ENCODE measurements at regions not wholly inside any gene's neighbourhood (a gene's known extent, or its start where the extent isn't known, plus 50 kb on each side); places are given as distances from the start of the nearest gene placed in this dataset.
"Not testable (repeated sequence)": the region's sequence is repeated elsewhere in the genome, so short reads cannot be mapped to it uniquely, and the experiment has no call there.

DNA sequence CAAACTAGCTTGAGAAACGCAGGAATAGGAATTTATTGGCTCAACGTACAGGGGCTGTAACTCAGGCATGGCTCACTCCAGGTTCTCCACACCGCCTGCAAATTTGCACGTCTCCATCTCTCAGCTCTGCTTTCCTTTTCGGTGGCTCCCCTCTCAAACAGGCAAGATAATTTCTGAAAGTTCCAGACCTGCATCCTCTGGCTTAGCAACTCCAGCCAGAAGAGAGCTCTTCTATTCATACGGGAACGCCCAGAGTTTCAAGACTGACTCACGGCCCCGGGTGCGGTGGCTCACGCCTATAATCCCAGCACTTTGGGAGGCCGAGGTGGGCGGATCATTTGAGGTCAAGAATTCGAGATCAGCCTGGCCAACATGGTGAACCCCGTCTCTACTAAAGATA is 139.7 kb upstream of the BNIP2 start:
- no peak for DNase-seq

DNA sequence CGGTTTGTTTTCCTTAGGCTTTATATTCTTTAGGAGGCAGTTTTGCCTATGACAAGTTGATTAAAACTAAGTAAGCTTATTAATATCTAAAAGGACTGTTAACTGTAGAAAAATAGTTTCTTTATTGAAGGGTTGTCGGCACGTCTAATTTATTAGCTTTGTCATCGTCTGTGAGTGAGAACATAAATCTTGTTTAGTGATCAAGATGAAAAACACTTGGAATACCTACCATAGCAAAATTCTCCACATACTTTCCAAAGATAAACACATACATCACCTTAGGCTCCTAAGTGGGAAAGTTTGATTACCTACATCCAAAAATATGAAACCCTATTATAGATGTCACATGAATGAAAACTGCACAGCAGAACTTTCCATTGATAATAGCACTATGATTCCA is 139.1 kb upstream of the BNIP2 start:
- DNase-seq: no peak

DNA sequence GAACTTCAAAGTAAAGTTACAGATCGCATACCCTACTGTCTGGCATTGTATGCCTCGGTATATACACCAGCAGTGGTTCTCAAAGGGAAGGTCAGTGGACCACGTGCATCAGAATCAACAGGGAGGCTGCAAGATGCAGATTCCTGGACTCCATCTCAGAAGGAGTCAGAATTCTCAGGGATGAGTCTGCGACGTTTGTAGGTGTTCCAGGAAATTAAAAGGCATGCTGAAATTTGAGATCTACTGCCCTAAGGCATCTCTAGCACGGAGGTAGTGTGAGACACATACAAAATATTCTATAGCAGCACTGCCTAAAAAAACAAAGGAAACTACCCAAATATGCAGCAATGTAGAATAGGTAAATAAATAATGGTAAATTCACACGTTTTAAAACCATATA is 136.8 kb upstream of the BNIP2 start:
- DNase-seq: no peak

DNA sequence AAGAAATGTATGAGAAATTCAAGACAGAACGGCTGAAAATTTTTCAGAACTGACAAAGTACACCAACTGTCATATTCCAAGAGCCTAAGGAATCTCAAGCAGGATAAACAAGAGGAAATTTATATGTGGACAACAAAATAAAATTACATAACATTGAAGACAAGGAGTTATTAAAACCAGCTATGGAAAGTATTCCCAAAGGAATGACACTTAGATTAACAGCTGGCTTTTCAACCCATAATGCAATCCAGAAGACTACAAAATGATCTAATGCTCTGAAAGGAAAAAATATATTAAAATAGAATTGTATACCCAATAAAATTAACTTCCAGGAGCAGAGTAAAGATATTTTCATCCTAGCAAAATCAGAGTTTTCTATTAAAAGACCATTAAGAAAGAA is 132.2 kb upstream of the BNIP2 start:
- no peak for DNase-seq

DNA sequence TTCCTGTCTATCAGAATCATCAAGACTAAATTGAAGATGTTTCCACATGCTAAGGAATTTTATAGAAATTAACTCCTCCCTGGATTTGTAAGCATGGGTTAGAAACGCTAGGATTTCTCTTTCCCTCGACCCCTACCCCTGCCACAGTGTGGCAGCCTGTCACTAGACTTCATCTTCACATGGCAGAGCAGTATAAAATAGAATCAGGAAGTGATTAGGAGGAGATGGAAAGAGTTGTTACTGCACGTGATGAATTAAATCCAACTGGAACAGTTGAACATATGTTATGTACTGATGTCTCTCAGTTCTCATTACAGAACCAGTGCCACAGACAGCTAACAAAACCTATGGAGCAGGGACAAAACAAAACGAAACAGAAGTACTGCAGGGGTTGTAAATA is 130.0 kb upstream of the BNIP2 start:
- no peak for DNase-seq

DNA sequence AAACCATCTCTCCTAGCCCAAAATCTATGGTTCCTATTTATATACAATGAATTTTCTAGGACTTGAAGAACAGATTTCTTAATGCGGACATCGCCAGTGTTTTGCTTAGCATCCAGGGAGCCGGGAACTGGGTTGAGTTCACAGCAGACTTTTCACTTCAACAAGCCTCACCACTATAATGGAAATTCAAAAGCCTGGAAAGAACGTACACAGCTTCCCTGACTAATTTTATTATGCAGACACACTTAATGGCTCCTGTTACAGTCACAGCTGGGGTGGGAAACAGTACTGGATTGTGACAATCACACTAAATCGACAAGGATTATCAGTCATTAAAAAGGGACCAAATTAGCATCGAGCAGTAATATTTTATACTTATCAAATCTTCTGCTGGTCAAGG is 129.2 kb upstream of the BNIP2 start:
- DNase-seq: no peak

DNA sequence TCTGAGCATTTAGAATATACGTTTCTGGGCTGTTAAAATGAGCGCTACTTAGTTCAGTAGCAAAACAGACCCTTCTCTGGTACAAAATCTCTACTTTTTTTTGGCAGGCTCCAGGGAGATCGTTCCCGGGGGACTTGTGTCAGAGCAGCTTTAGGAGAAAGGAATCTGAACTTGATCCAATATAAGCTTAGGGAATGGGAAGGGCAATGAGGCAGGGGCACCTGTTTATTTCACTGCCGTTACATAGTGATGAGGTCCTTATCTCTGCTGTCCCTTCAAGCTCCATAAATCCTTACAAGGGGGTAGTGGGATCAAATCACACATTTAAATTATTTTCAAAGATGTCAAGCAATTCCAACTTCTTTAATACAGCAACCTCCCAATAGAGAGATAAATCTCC is 128.7 kb upstream of the BNIP2 start:
- no peak for DNase-seq

DNA sequence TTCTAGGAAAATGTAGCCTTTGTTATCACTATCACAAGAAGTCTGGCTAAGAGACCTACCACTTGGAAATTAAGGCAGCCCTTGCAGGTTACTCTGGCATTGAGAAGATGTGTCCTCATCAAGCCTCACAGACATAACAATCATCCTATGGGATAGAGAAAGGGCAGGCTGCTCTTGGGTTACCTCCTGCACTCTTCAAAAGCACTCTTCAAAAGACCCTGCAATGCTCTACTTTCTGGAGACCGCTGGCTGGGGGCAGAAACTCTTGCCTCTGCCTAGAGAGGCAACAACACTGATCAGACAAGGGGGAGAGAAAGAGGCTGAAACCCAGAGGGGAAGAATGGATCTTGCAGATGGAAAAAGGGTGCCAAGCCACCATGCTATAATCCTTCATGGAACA is 127.9 kb upstream of the BNIP2 start:
- no peak for DNase-seq

DNA sequence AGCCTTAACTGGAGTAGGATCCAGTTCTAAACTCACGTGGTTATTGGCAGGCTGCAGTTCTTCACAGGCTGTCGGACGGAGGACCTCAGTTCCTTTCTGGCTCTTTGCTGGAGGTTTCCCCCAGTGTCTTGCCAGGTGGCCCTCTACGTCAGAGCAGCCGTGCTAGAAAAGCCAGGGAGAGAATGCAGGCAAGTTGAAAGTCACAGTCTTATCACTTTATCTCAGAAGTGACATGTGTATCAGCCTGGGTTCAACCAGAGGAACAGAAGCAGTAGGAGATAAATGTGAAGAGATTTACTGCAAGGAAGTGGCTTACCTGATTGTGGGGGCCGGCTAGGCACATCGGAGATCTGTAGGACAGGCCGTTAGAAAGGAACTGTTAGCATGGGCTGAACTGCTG is 125.3 kb upstream of the BNIP2 start:
- DNase-seq: no peak

DNA sequence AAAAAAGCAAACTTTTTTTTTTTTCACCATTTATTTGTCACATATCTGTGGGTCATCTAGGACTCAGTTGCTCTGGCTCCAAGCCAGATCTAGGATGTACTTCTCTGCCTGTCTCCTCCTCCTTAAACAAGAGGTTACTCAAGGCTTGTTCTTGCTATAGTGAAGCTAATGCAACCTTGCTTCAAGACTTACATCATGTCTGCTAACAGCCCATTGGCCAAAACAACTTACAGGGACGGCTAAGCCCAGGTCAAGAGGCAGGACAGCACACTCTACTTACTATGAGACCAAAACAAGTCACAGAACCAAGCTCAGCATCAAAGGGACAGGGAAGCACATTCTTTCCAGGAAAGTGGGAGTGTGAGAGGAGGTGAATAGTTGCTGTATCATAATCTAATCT is 123.8 kb upstream of the BNIP2 start:
- no peak for DNase-seq

DNA sequence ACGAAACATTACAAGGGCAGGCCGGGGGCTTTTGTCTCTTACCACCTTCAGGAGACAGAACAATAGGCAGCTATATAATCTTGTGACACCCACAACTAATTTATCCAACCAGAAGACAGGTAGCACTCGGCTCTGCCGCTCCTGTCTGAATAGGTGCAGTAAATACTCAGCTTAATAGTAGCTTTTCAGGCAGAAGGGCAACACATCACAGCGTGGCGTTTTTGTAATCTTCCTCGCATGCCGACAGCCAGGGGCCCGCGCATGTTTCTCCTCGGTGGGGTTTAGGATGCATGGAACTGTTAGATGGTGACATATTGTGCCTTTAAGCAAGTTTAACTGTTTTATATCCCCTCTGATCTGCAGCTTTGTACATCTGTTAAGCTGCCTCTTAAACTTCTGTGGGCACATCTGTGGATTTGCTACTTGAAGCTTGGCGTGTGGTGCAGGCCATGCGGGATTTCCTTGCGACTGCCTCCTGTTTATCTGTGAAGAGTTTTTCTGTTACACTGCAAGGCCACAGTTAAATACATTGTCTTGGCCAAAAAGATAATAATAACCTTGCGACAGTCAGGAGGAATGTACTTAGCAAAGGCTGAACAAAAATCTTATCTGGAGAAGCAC is 123.2 kb upstream of the BNIP2 start:
- no peak for DNase-seq

DNA sequence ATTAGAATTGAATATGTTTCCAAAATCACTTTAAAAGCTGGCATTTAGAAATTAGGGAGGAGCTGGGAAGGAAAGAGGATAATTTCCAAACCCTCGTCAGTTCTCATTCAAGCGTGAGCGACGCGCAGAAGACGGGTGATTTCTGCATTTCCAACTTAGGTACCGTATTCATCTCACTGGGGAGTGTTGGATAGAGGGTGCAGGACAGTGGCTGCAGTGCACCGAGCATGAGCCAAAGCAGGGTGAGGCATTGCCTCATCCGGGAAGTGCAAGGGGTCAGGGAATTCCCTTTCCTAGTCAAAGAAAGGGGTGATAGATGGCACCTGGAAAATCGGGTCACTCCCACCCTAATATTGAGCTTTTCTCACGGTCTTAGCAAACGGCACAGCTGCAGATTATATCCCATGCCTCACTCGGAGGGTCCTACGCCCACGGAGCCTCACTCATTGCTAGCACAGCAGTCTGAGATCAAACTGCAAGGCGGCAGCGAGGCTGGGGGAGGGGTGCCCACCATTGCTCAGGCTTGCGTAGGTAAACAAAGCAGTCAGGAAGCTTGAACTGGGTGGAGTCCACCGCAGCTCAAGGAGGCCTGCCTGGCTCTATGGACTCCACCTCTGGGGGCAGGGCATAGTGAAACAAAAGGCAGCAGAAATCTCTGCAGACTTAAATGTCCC is 114.3 kb upstream of the BNIP2 start:
- peak; percentile 33 for DNase-seq

DNA sequence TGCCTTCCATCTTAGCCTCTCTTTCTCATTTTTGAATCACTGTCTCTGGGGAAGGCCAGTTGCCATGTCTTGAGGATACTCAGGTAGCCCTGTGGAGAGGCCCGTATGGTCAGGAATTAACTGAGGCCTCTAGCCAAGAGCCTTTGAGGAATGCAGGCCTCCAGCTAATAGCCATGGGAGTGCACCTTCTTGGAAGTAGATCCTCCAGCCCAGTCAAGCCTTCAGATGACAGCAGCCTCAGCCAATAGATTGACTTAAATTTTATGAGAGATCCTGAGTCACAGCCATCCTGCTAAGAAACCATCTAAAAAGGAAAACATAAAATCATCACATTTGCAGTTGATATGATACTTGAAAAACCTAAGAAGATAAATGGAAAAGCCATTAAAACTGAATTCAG is 112.5 kb upstream of the BNIP2 start:
- DNase-seq: no peak

DNA sequence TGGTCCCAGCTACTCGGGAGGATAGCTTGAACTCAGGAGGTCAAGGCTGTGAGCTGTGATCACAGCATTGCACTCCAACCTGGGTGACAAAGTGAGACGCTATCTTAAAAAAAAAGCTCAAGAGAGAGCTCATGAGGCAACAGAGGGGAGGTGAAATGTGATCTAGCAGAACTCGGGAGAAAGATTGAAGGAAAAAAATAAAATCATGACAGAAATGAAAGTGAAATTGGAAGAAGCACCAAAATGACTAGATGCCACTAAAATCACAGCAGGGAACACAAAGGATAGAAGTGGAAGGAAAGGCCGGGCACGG is 109.4 kb upstream of the BNIP2 start:
- DNase-seq: no peak

DNA sequence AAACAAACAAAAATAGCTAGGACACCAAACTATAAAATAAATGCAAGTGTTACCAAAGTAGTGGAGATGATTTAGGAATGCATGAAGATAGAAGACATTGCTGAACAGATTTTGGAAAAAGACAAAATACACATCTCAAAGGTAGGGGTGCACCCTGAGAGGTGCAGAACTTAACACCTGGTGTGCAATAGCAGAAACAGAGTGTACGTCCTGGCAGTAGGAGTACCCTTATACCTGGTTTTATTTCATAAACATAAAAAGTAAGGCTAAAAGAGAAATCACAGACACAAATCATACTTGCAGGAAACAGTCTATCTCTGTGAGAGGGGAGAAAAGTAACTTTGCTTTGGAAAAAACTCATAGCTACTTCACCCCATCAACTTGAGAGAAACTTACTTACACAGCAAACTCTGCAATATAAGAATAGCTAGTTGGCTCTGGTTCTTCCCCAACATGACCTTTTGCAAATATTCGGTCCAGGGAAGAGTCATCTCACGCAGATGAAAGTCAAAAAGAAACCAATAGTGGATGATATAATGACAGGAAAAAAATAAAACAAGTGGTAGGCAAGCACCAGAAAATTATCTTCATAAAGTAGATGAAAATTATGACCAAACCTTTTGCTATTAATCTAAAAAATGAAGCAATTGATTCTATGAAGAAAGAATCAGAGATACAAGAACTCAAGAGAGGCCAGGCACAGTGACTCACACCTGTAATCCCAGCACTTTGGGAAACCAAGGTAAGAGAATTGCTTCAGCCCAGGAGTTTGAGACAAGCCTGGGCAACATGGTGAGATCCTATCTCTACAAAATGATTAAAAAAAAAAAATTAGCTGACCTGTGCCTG is 108.9 kb upstream of the BNIP2 start:
- no peak for DNase-seq

DNA sequence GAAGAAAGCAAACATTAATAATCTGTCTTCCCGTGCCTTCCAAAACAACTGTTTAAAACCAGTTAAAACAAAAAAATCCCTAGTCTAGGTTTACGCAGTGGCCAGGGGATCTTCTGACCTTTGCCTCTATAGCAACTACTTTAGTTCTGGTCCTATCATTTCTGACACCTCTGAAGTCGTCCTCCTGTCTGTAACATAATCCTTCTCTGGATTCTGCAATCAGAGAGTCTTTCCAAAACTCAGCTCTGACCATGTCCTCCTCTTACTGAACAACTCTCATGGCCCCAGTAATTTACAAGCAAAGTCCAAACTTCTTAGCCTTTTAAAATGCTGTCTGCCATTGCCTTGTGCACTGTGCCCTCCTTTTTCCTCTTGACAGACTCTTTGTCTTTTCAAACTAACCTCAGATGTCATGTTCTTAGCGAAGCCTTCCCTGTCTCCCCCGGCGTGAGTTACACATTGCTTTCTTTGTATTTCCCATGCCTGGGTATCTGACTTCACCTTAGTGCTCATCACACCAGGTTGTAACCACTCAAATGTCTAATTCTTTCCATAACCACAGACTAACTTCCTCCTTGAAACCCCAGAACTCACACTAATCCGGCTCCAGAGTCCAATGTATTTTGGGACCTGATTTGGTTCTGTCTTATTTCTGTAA is 105.2 kb upstream of the BNIP2 start:
- no peak for DNase-seq

DNA sequence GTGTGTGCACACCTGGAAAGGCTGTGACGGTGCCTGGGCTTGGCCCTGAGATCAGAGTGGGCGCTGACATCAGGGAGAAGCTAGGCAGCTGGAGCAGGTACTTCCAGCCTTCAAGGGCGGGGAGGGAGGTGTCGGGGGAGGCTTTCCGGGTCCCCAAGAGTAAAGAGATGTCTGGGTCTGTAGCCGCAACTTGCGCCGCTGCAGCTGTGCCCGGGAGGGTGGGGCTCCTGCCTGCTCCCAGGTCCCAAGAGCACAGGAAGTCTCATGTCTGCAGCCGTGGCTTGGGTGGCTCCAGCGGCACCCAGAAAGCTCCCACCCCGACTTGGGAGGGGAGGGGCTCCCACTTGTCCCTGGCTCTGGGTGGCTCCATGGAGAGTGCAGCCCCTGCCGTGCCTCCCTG is 103.2 kb upstream of the BNIP2 start:
- DNase-seq: no peak

DNA sequence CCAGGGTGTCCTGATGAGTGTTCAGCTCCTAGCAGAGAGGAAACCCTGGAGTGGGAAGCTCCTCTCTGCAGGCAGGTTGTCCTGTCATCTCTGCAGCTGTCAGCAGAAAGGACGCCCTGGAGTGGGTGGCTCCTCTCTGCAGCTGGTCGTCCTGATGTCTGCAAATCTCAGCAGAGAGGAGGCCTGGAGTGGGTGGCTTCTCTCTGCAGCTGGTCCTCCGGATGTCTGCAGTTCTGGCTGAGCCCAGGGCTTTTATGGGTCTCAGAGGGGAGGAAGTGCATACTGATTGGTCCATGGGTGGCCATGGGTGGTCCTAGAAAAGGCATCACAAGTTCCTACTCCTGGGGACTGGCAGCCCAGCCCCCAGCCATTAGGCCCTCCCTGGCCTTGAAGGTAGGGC is 102.6 kb upstream of the BNIP2 start:
- DNase-seq: no peak

DNA sequence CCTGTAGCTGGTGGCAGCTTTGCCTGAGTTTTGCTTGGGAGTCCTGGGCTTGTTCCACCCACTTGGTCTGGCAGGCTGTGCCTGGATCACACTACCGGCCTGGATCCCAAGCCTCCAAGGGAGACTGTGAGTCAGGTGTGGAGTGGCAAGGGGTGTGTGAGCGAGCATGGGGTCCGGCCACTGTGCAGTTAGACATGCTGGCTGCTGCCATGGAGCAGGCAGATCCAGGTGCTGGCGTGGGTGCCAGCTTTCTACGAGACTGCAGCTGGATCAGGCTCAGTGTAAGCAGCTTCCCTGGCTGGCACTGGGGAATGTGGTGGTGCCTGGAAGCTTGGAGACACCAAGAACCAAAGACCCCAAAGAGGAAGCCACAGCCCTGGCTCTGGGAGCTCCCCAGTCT is 102.0 kb upstream of the BNIP2 start:
- DNase-seq: no peak

DNA sequence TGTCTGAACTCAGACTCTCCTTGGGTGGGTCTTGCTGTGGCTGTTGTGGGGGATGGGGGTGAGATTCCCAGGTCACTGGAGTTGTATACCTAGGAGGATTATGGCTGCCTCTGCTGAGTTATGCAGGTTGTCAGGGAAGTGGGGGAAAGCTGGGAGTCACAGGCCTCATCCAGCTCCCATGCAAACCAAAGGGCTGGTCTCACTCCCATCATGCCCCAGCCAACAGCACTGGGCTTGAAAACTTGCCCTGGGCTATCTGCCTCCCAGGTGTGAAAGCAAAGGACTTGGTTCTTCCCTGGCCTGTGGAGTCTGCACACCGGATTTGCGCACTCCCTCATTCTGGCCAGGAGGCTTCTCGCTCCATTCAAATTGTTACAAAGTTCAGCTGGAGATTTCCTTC is 97.3 kb upstream of the BNIP2 start:
- not testable (repeated sequence) for DNase-seq

DNA sequence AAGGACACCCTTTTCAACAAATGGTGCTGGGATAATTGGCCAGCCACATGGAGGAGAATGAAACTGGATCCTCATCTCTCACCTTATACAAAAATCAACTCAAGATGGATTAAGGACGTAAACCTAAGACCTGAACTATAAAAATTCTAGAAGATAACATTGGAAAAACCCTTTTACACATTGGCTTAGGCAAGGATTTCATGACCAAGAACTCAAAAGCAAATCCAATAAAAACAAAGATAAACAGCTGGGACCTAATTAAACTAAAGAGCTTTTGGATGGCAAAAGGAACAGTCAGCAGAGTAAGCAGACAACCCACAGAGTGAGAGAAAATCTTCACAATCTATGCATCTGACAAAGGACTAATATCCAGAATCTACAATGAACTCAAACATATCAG is 96.9 kb upstream of the BNIP2 start:
- DNase-seq: not testable (repeated sequence)

DNA sequence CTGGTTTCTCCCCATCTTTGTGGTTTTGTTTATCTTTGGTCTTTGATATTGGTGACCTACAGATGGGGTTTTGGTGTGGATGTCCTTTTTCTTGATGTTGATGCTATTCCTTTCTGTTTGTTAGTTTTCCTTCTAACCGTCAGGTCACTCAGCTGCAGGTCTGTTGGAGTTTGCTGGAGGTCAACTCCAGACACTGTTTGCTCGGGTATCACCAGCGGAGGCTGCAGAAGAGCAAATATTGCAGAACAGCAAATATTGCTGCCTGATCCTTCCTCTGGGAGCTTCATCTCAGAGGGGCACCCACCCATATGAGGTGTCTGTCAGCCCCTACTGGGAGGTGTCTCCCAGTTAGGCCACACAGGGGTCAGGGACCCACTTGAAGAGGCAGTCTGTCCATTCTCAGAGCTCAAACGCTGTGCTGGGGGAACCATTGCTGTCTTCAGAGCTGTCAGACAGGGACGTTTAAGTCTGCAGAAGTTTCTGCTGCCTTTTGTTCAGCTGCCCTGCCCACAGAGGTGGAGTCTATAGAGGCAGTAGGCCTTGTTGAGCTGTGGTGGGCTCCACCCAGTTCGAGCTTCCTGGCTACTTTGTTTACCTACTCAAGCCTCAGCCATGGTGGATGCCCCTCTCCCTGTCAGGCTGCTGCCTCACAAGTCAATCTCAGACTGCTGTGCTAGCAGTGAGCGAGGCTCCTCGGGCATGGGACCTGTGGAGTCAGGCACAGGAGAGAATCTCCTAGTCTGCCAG is 94.8 kb upstream of the BNIP2 start:
- DNase-seq: not testable (repeated sequence)

DNA sequence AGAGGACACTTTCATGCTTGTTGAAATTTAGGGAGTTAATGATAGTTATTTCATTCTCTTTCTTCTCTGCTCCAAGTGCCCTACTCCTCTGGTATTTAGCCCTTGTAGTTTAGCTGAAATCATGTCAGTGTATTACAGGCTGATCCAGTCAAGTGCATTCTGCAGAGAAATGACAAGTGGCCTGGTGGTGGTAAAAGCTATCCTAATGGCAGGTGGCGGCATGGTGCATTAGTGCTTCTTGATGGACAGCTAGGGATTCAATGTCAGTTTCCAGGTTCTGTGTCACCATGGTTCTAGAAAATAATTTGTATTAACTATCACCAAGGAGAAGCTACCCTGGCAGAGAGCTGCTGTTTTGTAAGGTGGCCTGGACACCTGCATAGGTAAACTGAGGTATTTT is 90.0 kb upstream of the BNIP2 start:
- DNase-seq: no peak
